Right lung (tissue), 2 donors: ENCODE measurements at regions not wholly inside any gene's neighbourhood (a gene's known extent, or its start where the extent isn't known, plus 50 kb on each side); places are given as distances from the start of the nearest gene placed in this dataset.

ENCODE experiments used
- DNase-seq, 2 donors: peaks; one replicate each; pipeline ENCODE4 v3.0.0-alpha.2; 2013

- no peak for DNase-seq
Measured at GRCh38 chr14:100467046-100467750, 120.0 kb downstream of the BEGAIN start.

- no peak for DNase-seq
Measured at GRCh38 chr14:100467939-100468338, 119.3 kb downstream of the BEGAIN start.

GRCh38 chr14:100468557-100468956, 118.7 kb downstream of the BEGAIN start:
- no peak for DNase-seq

- no peak for DNase-seq
Measured at GRCh38 chr14:100469632-100470522, 117.3 kb downstream of the BEGAIN start.

- no peak for DNase-seq
Measured at GRCh38 chr14:100470523-100470897, 116.7 kb downstream of the BEGAIN start.

- DNase-seq, result no peak
Measured at GRCh38 chr14:100471441-100472093, 115.7 kb downstream of the BEGAIN start.

- DNase-seq, result no peak
Measured at GRCh38 chr14:100472094-100472455, 115.1 kb downstream of the BEGAIN start.

- DNase-seq, result no peak
Measured at GRCh38 chr14:100472491-100472890, 114.7 kb downstream of the BEGAIN start.

GRCh38 chr14:100473249-100473648, 114.0 kb downstream of the BEGAIN start:
- no peak for DNase-seq

- no peak for DNase-seq
Measured at GRCh38 chr14:100474196-100474595, 113.0 kb downstream of the BEGAIN start.

GRCh38 chr14:100475268-100475667, 111.9 kb downstream of the BEGAIN start:
- no peak for DNase-seq

- no peak for DNase-seq
Measured at GRCh38 chr14:100476012-100476822, 111.0 kb downstream of the BEGAIN start.

- DNase-seq, result no peak
Measured at GRCh38 chr14:100484531-100485267, 102.5 kb downstream of the BEGAIN start.

GRCh38 chr14:100486025-100486828, 101.0 kb downstream of the BEGAIN start:
- DNase-seq, result peak; percentile 66 to 71
